Upper lobe of left lung (tissue), 6 donors: ENCODE measurements at regions not wholly inside any gene's neighbourhood (a gene's known extent, or its start where the extent isn't known, plus 50 kb on each side); places are given as distances from the start of the nearest gene placed in this dataset.

Experiments used
- ATAC-seq, 2 donors: fragments of 200-7000 bp; cut with Tn5 transposase; one replicate each; pipeline ENCODE4 v1.9.1; 2022; ENCODE audit warnings: mild to moderate bottlenecking in 2 of 2, moderate library complexity in 2 of 2; ENCODE audit not compliant: low FRiP score in 2 of 2
- DNase-seq, 2 donors: peaks; one replicate each; pipeline ENCODE4 v3.0.0-alpha.2; 2019 to 2020
- H3K27ac ChIP-seq, 4 donors: fragments of 200-600 bp; sonication (generic); one replicate each; pipeline ENCODE4 v1.5.1; 2016 to 2019
- H3K27me3 ChIP-seq, 4 donors: fragments of 200-600 bp; sonication (generic); one replicate each; pipeline ENCODE4 v1.5.1; 2017 to 2019
- H3K36me3 ChIP-seq, 4 donors: fragments of 200-600 bp; sonication (generic); one replicate each; pipeline ENCODE4 v1.5.1; 2016 to 2019
- H3K4me1 ChIP-seq, 4 donors: fragments of 200-600 bp; sonication (generic); one replicate each; pipeline ENCODE4 v1.5.1; 2018 to 2019
- H3K4me3 ChIP-seq, 4 donors: fragments of 200-600 bp; sonication (generic); one replicate each; pipeline ENCODE4 v1.5.1; 2017 to 2019; ENCODE audit warnings: mild to moderate bottlenecking in 2 of 4, moderate library complexity in 1 of 4
- H3K9me3 ChIP-seq, 4 donors: fragments of 200-600 bp; sonication (generic); one replicate each; pipeline ENCODE4 v1.5.1; 2018 to 2019
- EP300 ChIP-seq, 4 donors: sonication (generic); formaldehyde crosslinking; IDR thresholded peaks; one replicate each; pipeline ENCODE4 v1.5.1; 2017; ENCODE audit warnings: antibody characterized with exemption in 4 of 4, control low read depth in 2 of 4
- POLR2A ChIP-seq, 4 donors: fragments of 450-650 bp; IDR thresholded peaks; one replicate each; pipeline ENCODE4 v1.5.1; 2016 to 2017; ENCODE audit warnings: antibody characterized with exemption in 4 of 4, mild to moderate bottlenecking in 2 of 4
- POLR2AphosphoS5 ChIP-seq, 2 donors: sonication (generic); formaldehyde crosslinking; IDR thresholded peaks; one replicate each; pipeline ENCODE4 v1.5.1; 2017; ENCODE audit warnings: antibody characterized with exemption in 2 of 2
- WGBS, 2 donors: methylation state at CpG; one replicate each; pipeline ENCODE4 v1.1.5; 2017 to 2018; 5-methylcytosine and 5-hydroxymethylcytosine counted together
- TF ChIP-seq, protein P1 (sequence below), 6 experiments: fragments of 450-650 bp in 4 of 6; fragments of 200-600 bp in 2 of 6; sonication (generic) in 2 of 6; IDR thresholded peaks; one replicate each; pipeline ENCODE4 v1.5.1; 2016 to 2019; ENCODE audit warnings: antibody characterized with exemption in 6 of 6
- donor health status: DM: no; HTN: no; CAD: no; lungs with moderate emphysema.
- donor health status: DM: no; HTN: yes; CAD: no; lungs with severe emphysema.

GRCh38 chr7:88523645-88524044 is 217.0 kb upstream of the STEAP4 start:
- no peak overlapping the region for H3K27ac ChIP-seq
- no peaks in the 10 kb centered on the region for H3K36me3 ChIP-seq
- ATAC-seq = no peak

GRCh38 chr7:88522771-88523293 is 216.1 kb upstream of the STEAP4 start:
- ATAC-seq (no peak), DNase-seq (no peak)
- no peaks in the 10 kb centered on the region for H3K9me3 ChIP-seq
- H3K27ac ChIP-seq = no peak overlapping the region
- TF ChIP-seq POLR2A (IDR thresholded peaks at IDR 0.05) = no peak
- TF ChIP-seq POLR2AphosphoS5 (IDR thresholded peaks at IDR 0.05) = no peak
- no peak for TF ChIP-seq EP300 (IDR thresholded peaks at IDR 0.05)
- TF ChIP-seq, protein P1, sequence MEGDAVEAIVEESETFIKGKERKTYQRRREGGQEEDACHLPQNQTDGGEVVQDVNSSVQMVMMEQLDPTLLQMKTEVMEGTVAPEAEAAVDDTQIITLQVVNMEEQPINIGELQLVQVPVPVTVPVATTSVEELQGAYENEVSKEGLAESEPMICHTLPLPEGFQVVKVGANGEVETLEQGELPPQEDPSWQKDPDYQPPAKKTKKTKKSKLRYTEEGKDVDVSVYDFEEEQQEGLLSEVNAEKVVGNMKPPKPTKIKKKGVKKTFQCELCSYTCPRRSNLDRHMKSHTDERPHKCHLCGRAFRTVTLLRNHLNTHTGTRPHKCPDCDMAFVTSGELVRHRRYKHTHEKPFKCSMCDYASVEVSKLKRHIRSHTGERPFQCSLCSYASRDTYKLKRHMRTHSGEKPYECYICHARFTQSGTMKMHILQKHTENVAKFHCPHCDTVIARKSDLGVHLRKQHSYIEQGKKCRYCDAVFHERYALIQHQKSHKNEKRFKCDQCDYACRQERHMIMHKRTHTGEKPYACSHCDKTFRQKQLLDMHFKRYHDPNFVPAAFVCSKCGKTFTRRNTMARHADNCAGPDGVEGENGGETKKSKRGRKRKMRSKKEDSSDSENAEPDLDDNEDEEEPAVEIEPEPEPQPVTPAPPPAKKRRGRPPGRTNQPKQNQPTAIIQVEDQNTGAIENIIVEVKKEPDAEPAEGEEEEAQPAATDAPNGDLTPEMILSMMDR (IDR thresholded peaks at IDR 0.05) = no peak
- no peaks in the 10 kb centered on the region for H3K4me1 ChIP-seq
- no peak overlapping the region for H3K4me3 ChIP-seq
- H3K36me3 ChIP-seq = no peaks in the 10 kb centered on the region
- 33 to 43% methylated on average over 2 of the region's 2 CpGs for WGBS, 2 donors
- no peaks in the 10 kb centered on the region for H3K27me3 ChIP-seq

More at GRCh38 chr7:88523645-88524044, 217.0 kb upstream of the STEAP4 start:
- Histone ChIP-seq H3K27me3 (no peaks in the 10 kb centered on the region), H3K4me3 (no peak overlapping the region), H3K9me3 (no peaks in the 10 kb centered on the region), H3K4me1 (no peaks in the 10 kb centered on the region)
- no peak for TF ChIP-seq POLR2A (IDR thresholded peaks at IDR 0.05)
- TF ChIP-seq EP300 (IDR thresholded peaks at IDR 0.05) = no peak
- TF ChIP-seq, protein P1 (IDR thresholded peaks at IDR 0.05) = no peak
- no peak for TF ChIP-seq POLR2AphosphoS5 (IDR thresholded peaks at IDR 0.05)
- WGBS, 2 donors = 63% methylated on average over 3 of the region's 3 CpGs
- no peak for DNase-seq

- Histone ChIP-seq H3K36me3 (no peaks in the 10 kb centered on the region), H3K4me1 (no peaks in the 10 kb centered on the region), H3K4me3 (no peak overlapping the region), H3K27ac (no peak overlapping the region), H3K27me3 (no peaks in the 10 kb centered on the region), H3K9me3 (no peaks in the 10 kb centered on the region)
- WGBS, 2 donors = 76 to 81% methylated on average over 1 of the region's 1 CpG
- ATAC-seq (no peak), DNase-seq (no peak)
- TF ChIP-seq POLR2A (IDR thresholded peaks at IDR 0.05) (no peak), EP300 (IDR thresholded peaks at IDR 0.05) (no peak), POLR2AphosphoS5 (IDR thresholded peaks at IDR 0.05) (no peak)
- TF ChIP-seq, protein P1 (IDR thresholded peaks at IDR 0.05) = no peak
Observed at GRCh38 chr7:88516429-88516828, 209.7 kb upstream of the STEAP4 start.

GRCh38 chr7:88515301-88515700 is 208.6 kb upstream of the STEAP4 start:
- no peak for TF ChIP-seq POLR2AphosphoS5 (IDR thresholded peaks at IDR 0.05)
- TF ChIP-seq EP300 (IDR thresholded peaks at IDR 0.05) = no peak
- TF ChIP-seq, protein P1 (IDR thresholded peaks at IDR 0.05) = no peak
- no peak for TF ChIP-seq POLR2A (IDR thresholded peaks at IDR 0.05)
- no peaks in the 10 kb centered on the region for H3K36me3 ChIP-seq
- no peak overlapping the region for H3K27ac ChIP-seq
- ATAC-seq (no peak), DNase-seq (no peak)
- peaks cover 0 to 3% (median 2%) of the 10 kb centered on the region in 4 donors for H3K9me3 ChIP-seq
- WGBS, 2 donors = 74 to 94% methylated on average over 1 of the region's 1 CpG
- no peaks in the 10 kb centered on the region for H3K4me1 ChIP-seq
- no peaks in the 10 kb centered on the region for H3K27me3 ChIP-seq
- H3K4me3 ChIP-seq = no peak overlapping the region

DNA sequence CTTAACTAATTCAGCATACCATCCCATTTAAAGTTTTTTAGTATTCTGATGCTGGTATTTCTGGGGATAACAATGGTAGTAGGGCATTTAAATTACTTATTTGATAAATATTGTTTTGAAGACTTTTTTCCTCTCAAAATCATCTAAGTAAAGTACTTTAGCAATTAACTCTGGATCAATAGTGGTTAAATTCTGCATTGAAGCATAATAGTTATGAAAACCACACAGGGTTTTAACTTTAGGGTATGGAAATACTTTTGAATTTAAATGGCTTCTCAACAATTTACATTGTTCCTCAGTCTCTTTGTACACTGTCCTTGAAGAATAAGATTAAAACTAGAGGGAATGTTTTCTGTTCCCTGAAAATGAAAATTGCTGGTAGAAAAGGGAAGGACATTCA is 202.6 kb upstream of the STEAP4 start:
- DNase-seq = no peak
- H3K27ac ChIP-seq = no peak overlapping the region
- TF ChIP-seq POLR2A (IDR thresholded peaks at IDR 0.05) (no peak), EP300 (IDR thresholded peaks at IDR 0.05) (no peak), POLR2AphosphoS5 (IDR thresholded peaks at IDR 0.05) (no peak)
- TF ChIP-seq, protein P1 (IDR thresholded peaks at IDR 0.05) = no peak
- no peaks in the 10 kb centered on the region for H3K4me1 ChIP-seq
- H3K9me3 ChIP-seq = peaks cover 0 to 3% (median 2%) of the 10 kb centered on the region in 4 donors
- ATAC-seq = no peak
- no peaks in the 10 kb centered on the region for H3K36me3 ChIP-seq
- H3K4me3 ChIP-seq = no peak overlapping the region
- no peaks in the 10 kb centered on the region for H3K27me3 ChIP-seq
